HCT116 (cell line): ENCODE measurements at regions not wholly inside any gene's neighbourhood (a gene's known extent, or its start where the extent isn't known, plus 50 kb on each side); places are given as distances from the start of the nearest gene placed in this dataset.

ENCODE experiments used
- ATAC-seq: fragments of 200-7000 bp; cut with Tn5 transposase; 2 replicates; pipeline ENCODE4 v1.9.1; 2020; ENCODE audit warnings: mild to moderate bottlenecking, moderate library complexity
- BruUV-seq: library from RNA; stranded (reverse); fragments of 400-500 nt; replicated peaks from 2 replicates; lab custom pipeline; 2021; lab: Mats Ljungman, UMichigan
- CTCF ChIA-PET: fragments of 300-600 bp; sonication (Branson Sonifier 250); formaldehyde crosslinking; loops from one replicate; lab custom pipeline; 2021; ENCODE audit warnings: antibody characterized with exemption; lab: Charles Lee
- POLR2A ChIA-PET: fragments of 300-600, 350-600 bp; sonication (Branson Sonifier 250); formaldehyde crosslinking; loops from one replicate; lab custom pipeline; 2021; ENCODE audit warnings: antibody characterized with exemption; lab: Charles Lee
- RAD21 ChIA-PET, 2 experiments: fragments of 300-600 bp; sonication (Branson Sonifier 250); formaldehyde crosslinking; loops; one replicate each; lab custom pipeline; 2023; ENCODE audit warnings: low total read pairs in 2 of 2; ENCODE audit not compliant: uncharacterized antibody in 2 of 2, unreplicated experiment in 2 of 2, low non-redundant PET in 1 of 2; lab: Charles Lee
- DNase-seq: peaks from one replicate; pipeline ENCODE4 v3.0.0-alpha.2; 2010; ENCODE audit warnings: low read depth, low spot score
- H2AFZ ChIP-seq: fragments of 200-600 bp; shearing (Covaris generic), sonication (generic); 2 replicates; pipeline ENCODE4 v1.6.1; 2017; ENCODE audit warnings: low read depth, mixed run types, mixed read lengths, antibody characterized with exemption, low read length; ENCODE audit not compliant: poor library complexity, severe bottlenecking
- H3K27ac ChIP-seq: 2 replicates; pipeline ENCODE4 v1.5.1; 2012; ENCODE audit warnings: low read depth, low read length
- H3K27me3 ChIP-seq: fragments of 200-600 bp; sonication (generic); 2 replicates; pipeline ENCODE4 v1.6.1; 2016; ENCODE audit warnings: mixed run types, low read length, mixed read lengths; ENCODE audit not compliant: insufficient read depth
- H3K36me3 ChIP-seq, 2 experiments: fragments of 200-500 bp in 1 of 2; fragments of 200-600 bp in 1 of 2; sonication (Bioruptor generic) in 1 of 2; sonication (generic) in 1 of 2; 2 replicates each; pipeline versions ENCODE4 v1.5.1 to v1.6.1; 2014 to 2016; ENCODE audit warnings: low read length in 2 of 2, inconsistent platforms in 1 of 2, mixed read lengths in 1 of 2, mixed run types in 1 of 2; ENCODE audit not compliant: insufficient read depth in 2 of 2, control insufficient read depth in 1 of 2
- H3K4me1 ChIP-seq, 2 experiments: fragments of 200-600 bp in 1 of 2; sonication (generic) in 1 of 2; 2 replicates each; pipeline versions ENCODE4 v1.5.1 to v1.6.1; 2012 to 2017; ENCODE audit warnings: low read length in 2 of 2, inconsistent platforms in 1 of 2, mild to moderate bottlenecking in 1 of 2, mixed read lengths in 1 of 2, mixed run types in 1 of 2, moderate library complexity in 1 of 2; ENCODE audit not compliant: insufficient read depth in 2 of 2, control insufficient read depth in 1 of 2
- H3K4me2 ChIP-seq: fragments of 200-600 bp; sonication (generic); 2 replicates; pipeline ENCODE4 v1.6.1; 2017; ENCODE audit warnings: mixed run types, low read length, mixed read lengths
- H3K4me3 ChIP-seq, 2 experiments: fragments of 200-600 bp in 1 of 2; sonication (generic) in 1 of 2; replicated peaks in 1 of 2; 2 replicates each; pipeline ENCODE4 v1.5.1; 2011 to 2016; ENCODE audit warnings: low read length in 2 of 2, control low read depth in 1 of 2, low read depth in 1 of 2, mild to moderate bottlenecking in 1 of 2, mixed read lengths in 1 of 2, mixed run types in 1 of 2
- H3K79me2 ChIP-seq: fragments of 200-600 bp; sonication (generic); 2 replicates; pipeline ENCODE4 v1.6.1; 2017; ENCODE audit warnings: mild to moderate bottlenecking, mixed run types, low read length, moderate library complexity, mixed read lengths; ENCODE audit not compliant: insufficient read depth
- H3K9ac ChIP-seq: fragments of 200-600 bp; sonication (generic); 2 replicates; pipeline ENCODE4 v1.6.1; 2016; ENCODE audit warnings: low read length, mixed read lengths
- H3K9me2 ChIP-seq: fragments of 200-600 bp; sonication (generic), shearing (Covaris generic); 2 replicates; pipeline ENCODE4 v1.6.1; 2017; ENCODE audit warnings: mixed run types, mild to moderate bottlenecking, moderate library complexity; ENCODE audit not compliant: insufficient read depth
- H3K9me3 ChIP-seq, 2 experiments: fragments of 200-500 bp in 1 of 2; fragments of 200-600 bp in 1 of 2; sonication (Bioruptor generic) in 1 of 2; sonication (generic) in 1 of 2; 2 replicates each; pipeline ENCODE4 v1.6.1; 2014 to 2017; ENCODE audit warnings: low read length in 2 of 2, mixed read lengths in 2 of 2, inconsistent platforms in 1 of 2, low read depth in 1 of 2, mild to moderate bottlenecking in 1 of 2, mixed run types in 1 of 2, moderate library complexity in 1 of 2; ENCODE audit not compliant: control insufficient read depth in 1 of 2, insufficient read depth in 1 of 2
- H4K20me1 ChIP-seq: fragments of 200-600 bp; sonication (generic), shearing (Covaris generic); 2 replicates; pipeline ENCODE4 v1.6.1; 2017; ENCODE audit warnings: mixed run types, mild to moderate bottlenecking, moderate library complexity; ENCODE audit not compliant: insufficient read depth
- CEBPB ChIP-seq: IDR thresholded peaks from 2 replicates; pipeline ENCODE4 v1.6.1; 2012; ENCODE audit warnings: low read depth
- EGR1 ChIP-seq: IDR thresholded peaks from 2 replicates; pipeline ENCODE4 v1.6.1; 2012; ENCODE audit warnings: low read depth
- EZH2 ChIP-seq: fragments of 200-600 bp; sonication (generic); IDR thresholded peaks from 2 replicates; pipeline ENCODE4 v1.6.1; 2017; ENCODE audit warnings: antibody characterized with exemption, mixed run types
- EZH2phosphoT487 ChIP-seq: fragments of 200-600 bp; IDR thresholded peaks from 2 replicates; pipeline ENCODE4 v1.6.1; 2018; ENCODE audit warnings: antibody characterized with exemption, borderline replicate concordance
- FOSL1 ChIP-seq: IDR thresholded peaks from 2 replicates; pipeline ENCODE4 v1.6.1; 2012; ENCODE audit warnings: low read depth
- JUND ChIP-seq: IDR thresholded peaks from 2 replicates; pipeline ENCODE4 v1.6.1; 2012
- POLR2AphosphoS5 ChIP-seq: IDR thresholded peaks from 2 replicates; pipeline ENCODE4 v1.6.1; 2011; ENCODE audit warnings: mild to moderate bottlenecking, low read depth, low read length, moderate library complexity
- RAD21 ChIP-seq: IDR thresholded peaks from 2 replicates; pipeline ENCODE4 v1.6.1; 2012; ENCODE audit warnings: low read depth, mild to moderate bottlenecking
- SP1 ChIP-seq: IDR thresholded peaks from 2 replicates; pipeline ENCODE4 v1.6.1; 2012; ENCODE audit warnings: low read depth
- SRF ChIP-seq: IDR thresholded peaks from 2 replicates; pipeline ENCODE4 v1.6.1; 2012; ENCODE audit warnings: low read depth
- TCF7L2 ChIP-seq: IDR thresholded peaks from 2 replicates; pipeline ENCODE4 v1.7.0; 2011; ENCODE audit warnings: borderline replicate concordance, inconsistent platforms; ENCODE audit not compliant: insufficient read depth, insufficient read length; ENCODE audit errors: extremely low read depth
- YY1 ChIP-seq: IDR thresholded peaks from 2 replicates; pipeline ENCODE4 v1.6.1; 2011; ENCODE audit warnings: low read length, low read depth, moderate library complexity, mild to moderate bottlenecking; ENCODE audit not compliant: insufficient replicate concordance; ENCODE audit errors: extremely low read depth
- ZNF274 ChIP-seq: fragments of 200-500 bp; sonication (Bioruptor generic); IDR thresholded peaks from 2 replicates; pipeline ENCODE4 v1.6.1; 2014; ENCODE audit warnings: mild to moderate bottlenecking, low read depth, low read length, inconsistent platforms
- intact Hi-C: fragments of 100-400 bp; cut with micrococcal nuclease; formaldehyde crosslinking; loops from 2 replicates; pipeline ENCODE4 v1.10.0; 2022
- TF ChIP-seq, protein P1 (sequence below), 3 experiments: fragments of 200-600 bp in 1 of 3; sonication (generic) in 1 of 3; IDR thresholded peaks in 2 of 3; conservative IDR thresholded peaks in 1 of 3; 2 replicates each; pipeline ENCODE4 v1.5.1; 2012 to 2017; ENCODE audit warnings: low read depth in 2 of 3, low read length in 2 of 3, antibody characterized with exemption in 1 of 3, borderline replicate concordance in 1 of 3, control low read depth in 1 of 3, mild to moderate bottlenecking in 1 of 3, mixed read lengths in 1 of 3, mixed run types in 1 of 3, moderate library complexity in 1 of 3; ENCODE audit not compliant: insufficient read depth in 1 of 3
- TF ChIP-seq, protein P2 (sequence below): IDR thresholded peaks from 2 replicates; pipeline ENCODE4 v1.6.1; 2011; ENCODE audit warnings: mild to moderate bottlenecking, low read length, moderate library complexity; ENCODE audit not compliant: insufficient replicate concordance; ENCODE audit errors: extremely low read depth
- TF ChIP-seq, protein P3 (sequence below): IDR thresholded peaks from 2 replicates; pipeline ENCODE4 v1.6.1; 2012
- TF ChIP-seq, protein P4 (sequence below): IDR thresholded peaks from 2 replicates; pipeline ENCODE4 v1.6.1; 2012

DNA sequence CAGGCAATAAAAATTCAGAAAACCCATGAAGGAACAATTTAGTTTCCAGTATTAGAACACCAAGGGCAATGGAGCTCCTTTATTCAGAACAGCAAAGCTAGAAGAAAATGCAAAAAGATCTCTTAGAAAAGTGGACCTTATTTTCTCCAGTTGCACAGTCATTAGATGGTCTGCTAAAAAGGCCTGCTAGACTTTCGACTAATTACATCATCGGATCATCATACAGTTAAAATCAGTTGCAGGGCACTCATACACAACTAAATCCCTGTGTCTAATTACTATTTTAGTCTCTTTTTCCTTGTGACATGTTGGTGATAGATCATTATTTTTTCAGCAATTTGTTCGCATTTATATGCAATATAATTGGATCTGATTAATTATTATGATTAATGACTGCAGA, 425.3 kb downstream of the NR4A2 start:
- no peaks in the 10 kb centered on the region for H3K9me3 ChIP-seq
- no TSS peak for BruUV-seq
- TF ChIP-seq EZH2phosphoT487, result no peak
- TF ChIP-seq, protein P1, sequence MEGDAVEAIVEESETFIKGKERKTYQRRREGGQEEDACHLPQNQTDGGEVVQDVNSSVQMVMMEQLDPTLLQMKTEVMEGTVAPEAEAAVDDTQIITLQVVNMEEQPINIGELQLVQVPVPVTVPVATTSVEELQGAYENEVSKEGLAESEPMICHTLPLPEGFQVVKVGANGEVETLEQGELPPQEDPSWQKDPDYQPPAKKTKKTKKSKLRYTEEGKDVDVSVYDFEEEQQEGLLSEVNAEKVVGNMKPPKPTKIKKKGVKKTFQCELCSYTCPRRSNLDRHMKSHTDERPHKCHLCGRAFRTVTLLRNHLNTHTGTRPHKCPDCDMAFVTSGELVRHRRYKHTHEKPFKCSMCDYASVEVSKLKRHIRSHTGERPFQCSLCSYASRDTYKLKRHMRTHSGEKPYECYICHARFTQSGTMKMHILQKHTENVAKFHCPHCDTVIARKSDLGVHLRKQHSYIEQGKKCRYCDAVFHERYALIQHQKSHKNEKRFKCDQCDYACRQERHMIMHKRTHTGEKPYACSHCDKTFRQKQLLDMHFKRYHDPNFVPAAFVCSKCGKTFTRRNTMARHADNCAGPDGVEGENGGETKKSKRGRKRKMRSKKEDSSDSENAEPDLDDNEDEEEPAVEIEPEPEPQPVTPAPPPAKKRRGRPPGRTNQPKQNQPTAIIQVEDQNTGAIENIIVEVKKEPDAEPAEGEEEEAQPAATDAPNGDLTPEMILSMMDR (IDR thresholded peaks at IDR 0.05 in 2 of 3, conservative IDR thresholded peaks at IDR 0.05 in 1 of 3; ENCODE audit: borderline replicate concordance in 1 of 3, insufficient read depth in 1 of 3, low read depth in 2 of 3, low read length in 2 of 3), result no peak
- TF ChIP-seq ZNF274, result no peak
- TF ChIP-seq RAD21, result no peak
- no peak for TF ChIP-seq TCF7L2
- TF ChIP-seq, protein P2, sequence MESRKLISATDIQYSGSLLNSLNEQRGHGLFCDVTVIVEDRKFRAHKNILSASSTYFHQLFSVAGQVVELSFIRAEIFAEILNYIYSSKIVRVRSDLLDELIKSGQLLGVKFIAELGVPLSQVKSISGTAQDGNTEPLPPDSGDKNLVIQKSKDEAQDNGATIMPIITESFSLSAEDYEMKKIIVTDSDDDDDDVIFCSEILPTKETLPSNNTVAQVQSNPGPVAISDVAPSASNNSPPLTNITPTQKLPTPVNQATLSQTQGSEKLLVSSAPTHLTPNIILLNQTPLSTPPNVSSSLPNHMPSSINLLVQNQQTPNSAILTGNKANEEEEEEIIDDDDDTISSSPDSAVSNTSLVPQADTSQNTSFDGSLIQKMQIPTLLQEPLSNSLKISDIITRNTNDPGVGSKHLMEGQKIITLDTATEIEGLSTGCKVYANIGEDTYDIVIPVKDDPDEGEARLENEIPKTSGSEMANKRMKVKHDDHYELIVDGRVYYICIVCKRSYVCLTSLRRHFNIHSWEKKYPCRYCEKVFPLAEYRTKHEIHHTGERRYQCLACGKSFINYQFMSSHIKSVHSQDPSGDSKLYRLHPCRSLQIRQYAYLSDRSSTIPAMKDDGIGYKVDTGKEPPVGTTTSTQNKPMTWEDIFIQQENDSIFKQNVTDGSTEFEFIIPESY, result no peak
- TF ChIP-seq POLR2AphosphoS5, result no peak
- TF ChIP-seq CEBPB, result no peak
- TF ChIP-seq, protein P3, sequence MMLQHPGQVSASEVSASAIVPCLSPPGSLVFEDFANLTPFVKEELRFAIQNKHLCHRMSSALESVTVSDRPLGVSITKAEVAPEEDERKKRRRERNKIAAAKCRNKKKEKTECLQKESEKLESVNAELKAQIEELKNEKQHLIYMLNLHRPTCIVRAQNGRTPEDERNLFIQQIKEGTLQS, result no peak
- no peak for TF ChIP-seq SRF
- no peak for TF ChIP-seq EZH2
- TF ChIP-seq JUND, result no peak
- TF ChIP-seq YY1, result no peak
- TF ChIP-seq, protein P4, sequence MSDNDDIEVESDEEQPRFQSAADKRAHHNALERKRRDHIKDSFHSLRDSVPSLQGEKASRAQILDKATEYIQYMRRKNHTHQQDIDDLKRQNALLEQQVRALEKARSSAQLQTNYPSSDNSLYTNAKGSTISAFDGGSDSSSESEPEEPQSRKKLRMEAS, result no peak
- TF ChIP-seq EGR1, result no peak
- no peak for TF ChIP-seq FOSL1
- no peak for TF ChIP-seq SP1
- TF ChIP-seq, all 23 proteins: peak for 0

More for the DNA sequence above, 425.3 kb downstream of the NR4A2 start:
- DNase-seq (no peak), ATAC-seq (no peak)
- Histone ChIP-seq H3K27ac (no peak overlapping the region), H3K9me2 (no peaks in the 10 kb centered on the region), H3K9ac (no peak overlapping the region), H3K79me2 (no peaks in the 10 kb centered on the region), H4K20me1 (no peaks in the 10 kb centered on the region), H3K4me1 (no peaks in the 10 kb centered on the region), H3K27me3 (no peaks in the 10 kb centered on the region), H2AFZ (no peak overlapping the region), H3K36me3 (no peaks in the 10 kb centered on the region), H3K4me2 (no peak overlapping the region), H3K4me3 (no peak overlapping the region)
- ChIA-PET POLR2A (no interaction called here), CTCF (no interaction called here), RAD21 (no interaction called here)
- intact Hi-C loops, result no loop called here
